ENCODE measurements at regions not wholly inside any gene's neighbourhood (a gene's known extent, or its start where the extent isn't known, plus 50 kb on each side); places are given as distances from the start of the nearest gene placed in this dataset.
"Not testable (repeated sequence)": the region's sequence is repeated elsewhere in the genome, so short reads cannot be mapped to it uniquely, and the experiment has no call there.

- Histone ChIP-seq H3K27me3 (ENCODE audit: control insufficient read depth in 3 of 3, insufficient read depth in 3 of 3, low read length in 2 of 3) (no peaks in the 10 kb centered on the region), H3K27ac (ENCODE audit: low read depth in 1 of 2, low read length in 1 of 2) (no peak overlapping the region), H3K9me3 (ENCODE audit: control insufficient read depth in 4 of 4, insufficient read depth in 3 of 4, low read length in 3 of 4) (no peaks in the 10 kb centered on the region), H3K9ac (ENCODE audit: insufficient read depth in 1 of 2, low read length in 2 of 2) (no peak overlapping the region), H3K4me1 (ENCODE audit: control insufficient read depth in 5 of 5, insufficient read depth in 5 of 5, low read length in 5 of 5) (no peaks in the 10 kb centered on the region), H3K36me3 (ENCODE audit: control insufficient read depth in 4 of 4, insufficient read depth in 4 of 4, low read length in 4 of 4) (no peaks in the 10 kb centered on the region), H3K4me3 (no peak overlapping the region)
- TF ChIP-seq CTCF (IDR thresholded peaks at IDR 0.05; ENCODE audit: control extremely low read depth, extremely low read depth), result no peak
- ATAC-seq (ENCODE audit: insufficient read depth, low FRiP score) (no peak), DNase-seq (no peak)
- WGBS, 2 donors, result 93 to 95% methylated on average over 4 of the region's 4 CpGs
Observed at GRCh38 chr9:129301941-129302340, 123.9 kb upstream of the IER5L start.

- H3K27ac ChIP-seq (ENCODE audit: low read depth in 1 of 2, low read length in 1 of 2); H3K9me3 ChIP-seq (ENCODE audit: control insufficient read depth in 4 of 4, insufficient read depth in 3 of 4, low read length in 3 of 4); H3K36me3 ChIP-seq (ENCODE audit: control insufficient read depth in 4 of 4, insufficient read depth in 4 of 4, low read length in 4 of 4); DNase-seq; ATAC-seq (ENCODE audit: insufficient read depth, low FRiP score); H3K4me3 ChIP-seq; H3K4me1 ChIP-seq (ENCODE audit: control insufficient read depth in 5 of 5, insufficient read depth in 5 of 5, low read length in 5 of 5); H3K9ac ChIP-seq (ENCODE audit: insufficient read depth in 1 of 2, low read length in 2 of 2); H3K27me3 ChIP-seq (ENCODE audit: control insufficient read depth in 3 of 3, insufficient read depth in 3 of 3, low read length in 2 of 3): not testable (repeated sequence)
- 92 to 94% methylated on average over 2 of the region's 3 CpGs for WGBS, 2 donors
Observed at GRCh38 chr9:129296195-129296594, 118.1 kb upstream of the IER5L start.

GRCh38 chr9:129291041-129291501 lies 113.0 kb upstream of the IER5L start:
- no peaks in the 10 kb centered on the region for H3K36me3 ChIP-seq (ENCODE audit: control insufficient read depth in 4 of 4, insufficient read depth in 4 of 4, low read length in 4 of 4)
- no peaks in the 10 kb centered on the region for H3K9me3 ChIP-seq (ENCODE audit: control insufficient read depth in 4 of 4, insufficient read depth in 3 of 4, low read length in 3 of 4)
- DNase-seq, result no peak
- 53 to 70% methylated on average over 11 of the region's 11 CpGs for WGBS, 2 donors
- H3K27me3 ChIP-seq (ENCODE audit: control insufficient read depth in 3 of 3, insufficient read depth in 3 of 3, low read length in 2 of 3), result no peaks in the 10 kb centered on the region
- no peak overlapping the region for H3K4me3 ChIP-seq
- no peak for TF ChIP-seq CTCF (IDR thresholded peaks at IDR 0.05; ENCODE audit: control extremely low read depth, extremely low read depth)
- H3K9ac ChIP-seq (ENCODE audit: insufficient read depth in 1 of 2, low read length in 2 of 2), result no peak overlapping the region
- ATAC-seq (ENCODE audit: insufficient read depth, low FRiP score), result no peak
- peaks cover 0 to 3% (median 0%) of the 10 kb centered on the region in 5 donors for H3K4me1 ChIP-seq (ENCODE audit: control insufficient read depth in 5 of 5, insufficient read depth in 5 of 5, low read length in 5 of 5)
- H3K27ac ChIP-seq (ENCODE audit: low read depth in 1 of 2, low read length in 1 of 2), result no peak overlapping the region

GRCh38 chr9:129290606-129291005 lies 112.5 kb upstream of the IER5L start:
- Histone ChIP-seq H3K4me3 (no peak overlapping the region), H3K27ac (ENCODE audit: low read depth in 1 of 2, low read length in 1 of 2) (no peak overlapping the region), H3K36me3 (ENCODE audit: control insufficient read depth in 4 of 4, insufficient read depth in 4 of 4, low read length in 4 of 4) (peaks cover 0 to 3% (median 0%) of the 10 kb centered on the region in 4 donors), H3K9ac (ENCODE audit: insufficient read depth in 1 of 2, low read length in 2 of 2) (no peak overlapping the region), H3K9me3 (ENCODE audit: control insufficient read depth in 4 of 4, insufficient read depth in 3 of 4, low read length in 3 of 4) (no peaks in the 10 kb centered on the region), H3K4me1 (ENCODE audit: control insufficient read depth in 5 of 5, insufficient read depth in 5 of 5, low read length in 5 of 5) (peaks cover 0 to 3% (median 0%) of the 10 kb centered on the region in 5 donors), H3K27me3 (ENCODE audit: control insufficient read depth in 3 of 3, insufficient read depth in 3 of 3, low read length in 2 of 3) (no peaks in the 10 kb centered on the region)
- DNase-seq (no peak), ATAC-seq (ENCODE audit: insufficient read depth, low FRiP score) (peak; percentile 76)
- WGBS, 2 donors, result 35 to 41% methylated on average over 16 of the region's 16 CpGs
- TF ChIP-seq CTCF (IDR thresholded peaks at IDR 0.05; ENCODE audit: control extremely low read depth, extremely low read depth), result no peak

Measured in lung (tissue), 11 donors.